ENCODE measurements at regions not wholly inside any gene's neighbourhood (a gene's known extent, or its start where the extent isn't known, plus 50 kb on each side); places are given as distances from the start of the nearest gene placed in this dataset.

DNA sequence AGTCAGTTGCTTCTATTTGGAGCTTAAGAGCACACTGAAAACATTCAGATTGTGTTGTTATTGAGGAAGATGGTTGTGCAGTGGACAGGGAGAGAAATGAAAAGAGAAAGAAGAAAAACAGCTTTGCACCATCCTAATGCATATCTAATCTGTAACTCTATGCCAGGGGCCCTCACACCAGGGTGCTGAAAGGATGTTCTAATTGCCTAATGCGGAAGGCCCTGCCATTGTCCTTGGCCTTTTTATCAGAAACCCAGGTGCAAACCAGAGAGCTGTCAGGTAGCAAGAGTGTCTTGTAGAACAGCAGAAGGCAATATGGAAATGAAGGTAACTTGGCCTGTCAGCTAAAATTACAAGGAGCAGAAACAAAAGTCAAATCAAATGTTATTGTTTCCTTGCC, 384.5 kb upstream of the PIK3R1 start:
- H3K27ac Mint-ChIP-seq = no peak overlapping the region
- ATAC-seq (replicated peaks) = no peak
- H3K27me3 Mint-ChIP-seq = peaks cover 15% of the 10 kb centered on the region
- no peak overlapping the region for H3K4me3 Mint-ChIP-seq
- no peaks in the 10 kb centered on the region for H3K4me1 Mint-ChIP-seq
- peaks cover 3% of the 10 kb centered on the region for H3K9me3 Mint-ChIP-seq
- H3K36me3 Mint-ChIP-seq (ENCODE audit: low read depth) = no peaks in the 10 kb centered on the region

GRCh38 chr5:67827541-67827940, 388.0 kb upstream of the PIK3R1 start:
- Mint-ChIP-seq H3K4me1 (no peaks in the 10 kb centered on the region), H3K4me3 (no peak overlapping the region), H3K9me3 (peaks cover 3% of the 10 kb centered on the region), H3K27me3 (peaks cover 4% of the 10 kb centered on the region), H3K36me3 (ENCODE audit: low read depth) (no peaks in the 10 kb centered on the region), H3K27ac (no peak overlapping the region)
- ATAC-seq (replicated peaks) = no peak

DNA sequence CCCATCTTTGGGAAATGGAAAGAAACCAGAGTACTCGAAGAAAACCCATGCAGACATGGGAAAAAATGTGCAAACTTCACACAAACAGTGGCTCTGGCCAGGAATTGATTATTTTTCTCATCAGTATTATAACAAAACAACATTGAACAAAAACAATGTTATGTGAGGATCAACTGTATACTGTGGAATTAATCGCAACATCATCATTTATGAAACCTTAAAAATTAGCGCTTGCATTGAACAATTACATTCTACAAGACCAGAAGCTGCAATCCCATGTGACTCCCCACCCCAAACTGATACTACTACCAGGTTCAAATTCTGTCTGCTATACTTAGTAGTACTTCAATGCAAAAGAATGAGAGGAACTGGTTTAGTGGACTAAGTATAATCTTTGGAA, 390.7 kb upstream of the PIK3R1 start:
- no peak overlapping the region for H3K27ac Mint-ChIP-seq
- no peak for ATAC-seq (replicated peaks)
- no peaks in the 10 kb centered on the region for H3K4me1 Mint-ChIP-seq
- H3K27me3 Mint-ChIP-seq = peaks cover 3% of the 10 kb centered on the region
- H3K9me3 Mint-ChIP-seq = peaks cover 3% of the 10 kb centered on the region
- no peak overlapping the region for H3K4me3 Mint-ChIP-seq
- no peaks in the 10 kb centered on the region for H3K36me3 Mint-ChIP-seq (ENCODE audit: low read depth)

GRCh38 chr5:67817652-67818051, 397.9 kb upstream of the PIK3R1 start:
- Mint-ChIP-seq H3K27me3 (peaks cover 11% of the 10 kb centered on the region), H3K27ac (no peak overlapping the region), H3K9me3 (peaks cover 3% of the 10 kb centered on the region), H3K4me3 (no peak overlapping the region), H3K36me3 (ENCODE audit: low read depth) (no peaks in the 10 kb centered on the region), H3K4me1 (no peaks in the 10 kb centered on the region)
- ATAC-seq (replicated peaks) = no peak

DNA sequence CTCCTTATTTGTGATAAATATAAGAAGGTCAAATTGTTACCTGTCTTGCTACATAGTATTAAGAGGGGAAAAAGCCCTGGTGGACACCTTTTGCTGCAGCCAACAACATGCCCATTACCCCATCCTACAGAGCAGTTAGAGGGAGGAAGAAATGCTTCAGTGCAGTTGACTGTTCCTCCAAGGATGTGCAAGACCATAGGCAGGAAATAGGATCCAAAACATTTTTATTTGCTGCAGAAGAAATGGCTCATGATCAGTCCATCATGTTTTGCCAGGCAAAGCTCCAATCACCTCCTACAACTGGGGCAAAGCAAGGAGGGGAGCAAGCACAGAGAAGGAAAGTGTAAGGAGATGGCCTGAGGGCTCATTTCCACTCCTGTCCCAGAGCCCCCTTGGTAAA, 399.1 kb upstream of the PIK3R1 start:
- Mint-ChIP-seq H3K27ac (no peak overlapping the region), H3K4me3 (no peak overlapping the region), H3K9me3 (peaks cover 3% of the 10 kb centered on the region), H3K27me3 (peaks cover 17% of the 10 kb centered on the region), H3K4me1 (no peaks in the 10 kb centered on the region), H3K36me3 (ENCODE audit: low read depth) (no peaks in the 10 kb centered on the region)
- ATAC-seq (replicated peaks) = no peak

- no peak for ATAC-seq (replicated peaks)
- H3K27ac Mint-ChIP-seq = no peak overlapping the region
- H3K4me3 Mint-ChIP-seq = no peak overlapping the region
- peaks cover 17% of the 10 kb centered on the region for H3K27me3 Mint-ChIP-seq
- H3K4me1 Mint-ChIP-seq = no peaks in the 10 kb centered on the region
- no peaks in the 10 kb centered on the region for H3K36me3 Mint-ChIP-seq (ENCODE audit: low read depth)
- H3K9me3 Mint-ChIP-seq = peaks cover 3% of the 10 kb centered on the region
These were observed 399.8 kb upstream of the PIK3R1 start for GRCh38 chr5:67815455-67816391.

- H3K4me1 Mint-ChIP-seq = no peaks in the 10 kb centered on the region
- no peak overlapping the region for H3K27ac Mint-ChIP-seq
- no peak for ATAC-seq (replicated peaks)
- H3K9me3 Mint-ChIP-seq = peaks cover 3% of the 10 kb centered on the region
- H3K4me3 Mint-ChIP-seq = no peak overlapping the region
- peaks cover 17% of the 10 kb centered on the region for H3K27me3 Mint-ChIP-seq
- no peaks in the 10 kb centered on the region for H3K36me3 Mint-ChIP-seq (ENCODE audit: low read depth)
These were observed 400.8 kb upstream of the PIK3R1 start for GRCh38 chr5:67814569-67815311.

DNA sequence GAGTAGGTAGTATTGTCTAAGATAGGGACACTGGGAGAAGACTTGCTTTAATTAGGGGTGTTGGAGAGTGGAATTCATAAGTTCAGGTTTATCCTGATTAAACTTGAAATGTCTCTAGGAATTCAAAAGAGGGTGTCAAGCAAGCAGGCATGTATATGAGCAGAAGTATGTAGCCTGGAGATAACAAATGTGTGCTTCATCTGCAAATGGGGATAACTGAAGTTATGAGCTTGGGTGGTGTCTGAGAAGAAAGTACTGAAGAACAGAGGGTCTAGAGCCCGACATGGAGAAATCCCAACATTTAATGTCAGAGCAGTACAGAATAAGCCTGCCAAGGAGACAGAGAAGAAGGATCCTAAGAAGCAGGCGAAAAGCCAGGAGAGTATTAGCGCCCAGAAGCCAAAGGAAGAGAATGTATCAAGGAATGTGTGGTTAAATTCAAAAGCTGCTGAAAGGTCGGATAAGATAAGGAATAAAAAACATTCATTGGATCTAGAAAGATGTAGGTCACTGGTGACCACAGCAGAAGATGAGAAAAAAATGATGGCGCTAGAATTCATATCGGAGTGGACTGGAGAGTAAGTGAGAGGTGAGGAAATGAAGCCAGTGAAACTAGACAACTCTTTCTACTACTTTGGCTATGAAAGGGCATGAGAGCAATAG, 401.5 kb upstream of the PIK3R1 start:
- Mint-ChIP-seq H3K27ac (no peak overlapping the region), H3K27me3 (peaks cover 17% of the 10 kb centered on the region), H3K36me3 (ENCODE audit: low read depth) (no peaks in the 10 kb centered on the region), H3K9me3 (peaks cover 3% of the 10 kb centered on the region), H3K4me3 (no peak overlapping the region), H3K4me1 (no peaks in the 10 kb centered on the region)
- ATAC-seq (replicated peaks) = no peak

DNA sequence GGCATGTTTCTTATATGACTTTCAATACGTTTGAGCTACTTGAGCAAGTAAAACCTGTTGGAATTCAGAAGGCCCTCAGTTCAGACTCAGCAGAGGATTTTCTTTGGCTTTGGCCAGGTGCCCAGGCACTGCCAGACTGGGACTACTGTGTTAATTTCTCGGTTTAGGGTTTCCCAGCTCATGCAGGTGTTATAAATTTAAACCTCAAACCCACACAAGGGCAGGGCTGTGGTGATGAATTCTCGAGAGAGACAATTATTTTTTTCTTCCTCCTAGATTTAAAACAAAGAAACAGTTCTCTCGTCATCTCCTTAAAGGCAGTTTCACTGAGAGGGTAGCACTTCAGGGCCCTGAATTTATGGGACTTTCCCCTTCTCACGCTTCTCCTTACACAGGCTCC, 406.0 kb upstream of the PIK3R1 start:
- no peak overlapping the region for H3K27ac Mint-ChIP-seq
- peaks cover 17% of the 10 kb centered on the region for H3K27me3 Mint-ChIP-seq
- H3K36me3 Mint-ChIP-seq (ENCODE audit: low read depth) = no peaks in the 10 kb centered on the region
- H3K4me1 Mint-ChIP-seq = no peaks in the 10 kb centered on the region
- H3K9me3 Mint-ChIP-seq = no peaks in the 10 kb centered on the region
- H3K4me3 Mint-ChIP-seq = no peak overlapping the region
- ATAC-seq (replicated peaks) = no peak

DNA sequence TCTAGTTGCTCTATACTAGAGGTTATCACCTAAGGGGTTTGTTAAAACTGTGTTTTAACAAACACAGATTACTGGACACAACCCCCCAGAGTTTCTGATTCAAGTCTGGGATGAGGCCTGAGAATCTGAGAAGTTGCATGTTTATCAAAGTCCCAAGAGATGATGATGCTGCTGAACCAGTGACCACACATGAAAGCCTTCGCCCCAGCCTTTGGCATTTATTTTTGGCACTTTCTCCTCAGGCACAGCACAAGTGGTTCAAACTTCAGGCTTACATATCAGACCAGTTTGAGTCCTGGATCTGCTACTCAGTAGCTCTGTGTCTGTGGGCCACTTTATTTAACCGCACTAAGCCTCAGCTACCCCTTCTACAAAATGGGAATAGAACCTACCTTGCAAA, 407.2 kb upstream of the PIK3R1 start:
- H3K9me3 Mint-ChIP-seq = no peaks in the 10 kb centered on the region
- no peaks in the 10 kb centered on the region for H3K36me3 Mint-ChIP-seq (ENCODE audit: low read depth)
- H3K4me1 Mint-ChIP-seq = no peaks in the 10 kb centered on the region
- ATAC-seq (replicated peaks) = no peak
- H3K27me3 Mint-ChIP-seq = peaks cover 10% of the 10 kb centered on the region
- H3K4me3 Mint-ChIP-seq = no peak overlapping the region
- no peak overlapping the region for H3K27ac Mint-ChIP-seq

DNA sequence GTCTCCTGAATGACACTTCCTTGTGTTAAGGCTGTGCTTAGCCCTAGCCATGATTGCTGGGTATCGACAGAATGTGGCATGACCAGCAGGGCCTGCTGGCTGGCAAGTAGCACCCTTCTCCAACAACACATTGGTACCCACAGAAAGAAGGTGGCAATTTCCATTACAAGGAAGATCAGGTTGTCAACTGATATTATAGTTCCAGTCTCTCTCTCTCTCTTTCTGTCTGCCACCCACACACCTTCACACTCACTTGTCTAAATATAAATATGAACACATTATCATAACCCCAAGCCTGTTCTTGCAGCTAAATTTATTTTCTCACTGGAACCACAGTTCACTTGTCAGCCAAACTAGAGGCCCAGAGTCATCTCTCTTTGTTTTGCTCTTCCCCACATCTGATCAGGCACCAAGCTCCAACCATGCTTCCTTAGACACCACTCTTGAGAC, 408.1 kb upstream of the PIK3R1 start:
- Mint-ChIP-seq H3K4me3 (no peak overlapping the region), H3K27ac (no peak overlapping the region), H3K9me3 (no peaks in the 10 kb centered on the region), H3K4me1 (no peaks in the 10 kb centered on the region), H3K36me3 (ENCODE audit: low read depth) (no peaks in the 10 kb centered on the region), H3K27me3 (peaks cover 5% of the 10 kb centered on the region)
- ATAC-seq (replicated peaks) = no peak

GRCh38 chr5:67806654-67807438, 408.7 kb upstream of the PIK3R1 start:
- Mint-ChIP-seq H3K4me3 (no peak overlapping the region), H3K36me3 (ENCODE audit: low read depth) (no peaks in the 10 kb centered on the region), H3K4me1 (no peaks in the 10 kb centered on the region), H3K27me3 (no peaks in the 10 kb centered on the region), H3K9me3 (no peaks in the 10 kb centered on the region), H3K27ac (no peak overlapping the region)
- ATAC-seq (replicated peaks) = no peak

- no peak for ATAC-seq (replicated peaks)
- H3K4me3 Mint-ChIP-seq = no peak overlapping the region
- H3K4me1 Mint-ChIP-seq = no peaks in the 10 kb centered on the region
- H3K27me3 Mint-ChIP-seq = no peaks in the 10 kb centered on the region
- no peaks in the 10 kb centered on the region for H3K36me3 Mint-ChIP-seq (ENCODE audit: low read depth)
- no peak overlapping the region for H3K27ac Mint-ChIP-seq
- H3K9me3 Mint-ChIP-seq = no peaks in the 10 kb centered on the region
These were observed 409.7 kb upstream of the PIK3R1 start for GRCh38 chr5:67805666-67806348.

Measured in activated T-helper 17 cell treated with anti-CD3 and anti-CD28 coated beads, Interleukin-2, amount 50 U/mL, for 72 hours (primary cell).